Osteoblast (primary cell): ENCODE measurements at regions not wholly inside any gene's neighbourhood (a gene's known extent, or its start where the extent isn't known, plus 50 kb on each side); places are given as distances from the start of the nearest gene placed in this dataset.

Source experiments
- DNase-seq: peaks from one replicate; pipeline ENCODE4 v3.0.0; 2011; ENCODE audit warnings: low spot score, mixed read lengths; ENCODE audit not compliant: insufficient read length; ENCODE audit errors: missing footprints
- H2AFZ ChIP-seq: 2 replicates; pipeline ENCODE4 v1.6.0; 2011; ENCODE audit warnings: mild to moderate bottlenecking, low read length
- H3K27ac ChIP-seq: 2 replicates; pipeline ENCODE4 v1.5.1; 2011; ENCODE audit warnings: mild to moderate bottlenecking, low read depth, low read length, moderate library complexity
- H3K27me3 ChIP-seq: 2 replicates; pipeline ENCODE4 v1.6.0; 2012; ENCODE audit warnings: mild to moderate bottlenecking, control low read depth, inconsistent platforms, low read length, moderate library complexity; ENCODE audit not compliant: insufficient read depth
- H3K36me3 ChIP-seq: 2 replicates; pipeline ENCODE4 v1.5.1; 2011; ENCODE audit warnings: mild to moderate bottlenecking, low read length, control low read depth, moderate library complexity; ENCODE audit not compliant: insufficient read depth
- H3K4me1 ChIP-seq: 2 replicates; pipeline ENCODE4 v1.5.1; 2011; ENCODE audit warnings: mild to moderate bottlenecking, low read length, control low read depth, moderate library complexity; ENCODE audit not compliant: insufficient read depth
- H3K4me2 ChIP-seq: 2 replicates; pipeline ENCODE4 v1.6.0; 2011; ENCODE audit warnings: mild to moderate bottlenecking, low read length; ENCODE audit not compliant: insufficient read depth
- H3K4me3 ChIP-seq: fragments of 200-600 bp; sonication (generic); 3 replicates; pipeline ENCODE4 v1.5.1; 2012; ENCODE audit warnings: mild to moderate bottlenecking, low read length, inconsistent platforms; ENCODE audit not compliant: insufficient read depth
- H3K79me2 ChIP-seq: 2 replicates; pipeline ENCODE4 v1.6.0; 2012; ENCODE audit warnings: mild to moderate bottlenecking, low read length, control low read depth, inconsistent platforms; ENCODE audit not compliant: insufficient read depth
- H3K9me3 ChIP-seq: 2 replicates; pipeline ENCODE4 v1.5.1; 2011; ENCODE audit warnings: low read depth, low read length, control low read depth
- H4K20me1 ChIP-seq: 2 replicates; pipeline ENCODE4 v1.6.0; 2012; ENCODE audit warnings: mild to moderate bottlenecking, low read length, control low read depth; ENCODE audit not compliant: insufficient read depth
- TF ChIP-seq, protein P1 (sequence below): IDR thresholded peaks from 2 replicates; pipeline ENCODE4 v1.5.1; 2011; ENCODE audit warnings: mild to moderate bottlenecking, low read depth, low read length, moderate library complexity; ENCODE audit errors: extremely low read depth

GRCh38 chr10:20668985-20669384 is 228.1 kb downstream of the NEBL start:
- Histone ChIP-seq H3K4me2 (no peak overlapping the region), H4K20me1 (no peaks in the 10 kb centered on the region), H3K79me2 (no peaks in the 10 kb centered on the region), H3K36me3 (no peaks in the 10 kb centered on the region), H3K4me1 (no peaks in the 10 kb centered on the region), H3K27me3 (no peaks in the 10 kb centered on the region), H3K27ac (no peak overlapping the region), H3K4me3 (no peak overlapping the region), H3K9me3 (no peaks in the 10 kb centered on the region), H2AFZ (no peak overlapping the region)
- TF ChIP-seq, protein P1, sequence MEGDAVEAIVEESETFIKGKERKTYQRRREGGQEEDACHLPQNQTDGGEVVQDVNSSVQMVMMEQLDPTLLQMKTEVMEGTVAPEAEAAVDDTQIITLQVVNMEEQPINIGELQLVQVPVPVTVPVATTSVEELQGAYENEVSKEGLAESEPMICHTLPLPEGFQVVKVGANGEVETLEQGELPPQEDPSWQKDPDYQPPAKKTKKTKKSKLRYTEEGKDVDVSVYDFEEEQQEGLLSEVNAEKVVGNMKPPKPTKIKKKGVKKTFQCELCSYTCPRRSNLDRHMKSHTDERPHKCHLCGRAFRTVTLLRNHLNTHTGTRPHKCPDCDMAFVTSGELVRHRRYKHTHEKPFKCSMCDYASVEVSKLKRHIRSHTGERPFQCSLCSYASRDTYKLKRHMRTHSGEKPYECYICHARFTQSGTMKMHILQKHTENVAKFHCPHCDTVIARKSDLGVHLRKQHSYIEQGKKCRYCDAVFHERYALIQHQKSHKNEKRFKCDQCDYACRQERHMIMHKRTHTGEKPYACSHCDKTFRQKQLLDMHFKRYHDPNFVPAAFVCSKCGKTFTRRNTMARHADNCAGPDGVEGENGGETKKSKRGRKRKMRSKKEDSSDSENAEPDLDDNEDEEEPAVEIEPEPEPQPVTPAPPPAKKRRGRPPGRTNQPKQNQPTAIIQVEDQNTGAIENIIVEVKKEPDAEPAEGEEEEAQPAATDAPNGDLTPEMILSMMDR: no peak
- DNase-seq: no peak

DNA sequence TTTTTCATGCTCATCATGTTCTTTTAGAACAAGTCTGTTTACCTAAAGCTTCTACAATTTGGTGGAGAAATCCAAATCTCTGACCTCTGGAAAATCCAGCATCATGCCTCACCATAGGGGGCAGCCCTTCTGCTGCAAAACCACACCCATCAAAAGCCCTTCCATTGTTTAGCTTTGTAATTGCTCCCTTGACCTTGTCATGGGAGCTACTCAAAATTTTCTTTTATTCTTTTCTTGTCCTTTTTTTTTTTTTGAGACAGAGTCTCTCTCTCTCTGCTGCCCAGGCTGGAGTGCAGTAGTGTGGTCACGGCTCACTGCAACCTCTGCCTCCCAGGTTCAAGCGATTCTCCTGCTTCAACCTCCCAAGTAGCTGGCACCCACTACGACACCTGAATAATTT is 234.4 kb downstream of the NEBL start:
- DNase-seq: no peak

DNA sequence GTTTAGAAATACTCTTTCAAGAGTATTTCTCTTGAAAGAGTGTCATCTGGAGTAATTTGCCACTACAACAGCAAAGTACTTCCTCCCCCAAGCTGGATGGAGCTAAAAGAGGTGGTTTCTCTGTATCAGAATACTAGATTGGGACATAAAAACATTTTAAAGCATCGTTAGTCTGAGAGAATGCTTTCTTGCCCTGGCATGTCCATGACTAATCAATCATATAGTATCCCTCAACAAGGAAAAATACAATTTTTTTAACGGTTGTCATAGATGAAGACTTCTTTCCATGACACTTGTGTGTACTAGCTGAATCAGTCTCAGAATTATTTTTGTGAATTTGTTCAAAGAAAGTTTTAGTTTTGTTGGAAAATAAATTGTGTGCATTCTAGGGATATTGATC is 237.9 kb downstream of the NEBL start:
- Histone ChIP-seq H3K4me2 (no peak overlapping the region), H3K9me3 (no peaks in the 10 kb centered on the region), H3K4me3 (no peak overlapping the region), H3K27ac (no peak overlapping the region), H3K79me2 (no peaks in the 10 kb centered on the region), H3K27me3 (no peaks in the 10 kb centered on the region), H3K36me3 (no peaks in the 10 kb centered on the region), H2AFZ (no peak overlapping the region), H3K4me1 (no peaks in the 10 kb centered on the region), H4K20me1 (no peaks in the 10 kb centered on the region)
- no peak for DNase-seq
- TF ChIP-seq, protein P1: no peak

More for the DNA sequence above, 234.4 kb downstream of the NEBL start:
- no peak overlapping the region for H3K4me2 ChIP-seq
- no peaks in the 10 kb centered on the region for H3K36me3 ChIP-seq
- no peaks in the 10 kb centered on the region for H4K20me1 ChIP-seq
- no peak overlapping the region for H2AFZ ChIP-seq
- TF ChIP-seq, protein P1: no peak
- no peaks in the 10 kb centered on the region for H3K79me2 ChIP-seq
- no peak overlapping the region for H3K27ac ChIP-seq
- H3K4me1 ChIP-seq: no peaks in the 10 kb centered on the region
- H3K4me3 ChIP-seq: no peak overlapping the region
- H3K27me3 ChIP-seq: no peaks in the 10 kb centered on the region
- H3K9me3 ChIP-seq: no peaks in the 10 kb centered on the region

DNA sequence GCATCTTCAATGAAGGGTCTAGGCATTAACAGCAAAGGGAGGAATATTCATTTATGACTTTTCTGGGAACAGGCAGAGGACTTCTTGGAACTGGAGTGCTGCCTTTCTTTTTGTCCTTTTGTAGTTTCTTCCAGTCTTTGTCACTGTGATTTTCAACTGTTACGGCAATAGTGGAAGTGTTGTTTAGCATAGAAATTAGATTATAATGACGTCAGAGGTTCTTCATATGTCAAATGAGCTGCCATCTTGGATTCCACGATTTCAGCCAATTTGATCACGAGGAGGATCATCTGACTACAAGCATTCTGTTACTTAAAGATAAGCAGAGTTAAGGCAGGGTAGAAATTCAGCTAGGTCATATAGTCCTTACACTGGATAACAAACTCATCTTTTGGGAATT is 239.0 kb downstream of the NEBL start:
- Histone ChIP-seq H3K79me2 (no peaks in the 10 kb centered on the region), H3K4me1 (no peaks in the 10 kb centered on the region), H3K27ac (no peak overlapping the region), H4K20me1 (no peaks in the 10 kb centered on the region), H3K27me3 (no peaks in the 10 kb centered on the region), H3K9me3 (no peaks in the 10 kb centered on the region), H3K4me3 (no peak overlapping the region), H2AFZ (no peak overlapping the region), H3K36me3 (no peaks in the 10 kb centered on the region), H3K4me2 (no peak overlapping the region)
- DNase-seq: no peak
- TF ChIP-seq, protein P1: no peak
